Left ventricle myocardium superior (tissue), 1 donor: ENCODE measurements at regions not wholly inside any gene's neighbourhood (a gene's known extent, or its start where the extent isn't known, plus 50 kb on each side); places are given as distances from the start of the nearest gene placed in this dataset.
A peak's percentile ranks its signal among the peaks of the same experiment; 100 is the strongest.

Experiments used
- ATAC-seq: fragments of 200-7000 bp; cut with Tn5 transposase; one replicate; pipeline ENCODE4 v1.9.1; 2020; ENCODE audit warnings: mild to moderate bottlenecking, moderate library complexity
- DNase-seq: peaks from one replicate; pipeline ENCODE4 v3.0.0-alpha.2; 2020
- intact Hi-C: fragments of 100-400 bp; cut with micrococcal nuclease; formaldehyde crosslinking; loops from one replicate; pipeline ENCODE4 v1.11.0; 2022
- donor health status: DM: no; HTN: yes; CAD: no; lungs with severe emphysema.

- no peak for DNase-seq
- ATAC-seq: no peak
- intact Hi-C loops: no loop called here
Measured at GRCh38 chr1:8104278-8105236, 78.4 kb upstream of the ERRFI1 start.

- intact Hi-C loops: no loop called here
- DNase-seq (no peak), ATAC-seq (no peak)
Measured at GRCh38 chr1:8097908-8098307, 71.8 kb upstream of the ERRFI1 start.

DNA sequence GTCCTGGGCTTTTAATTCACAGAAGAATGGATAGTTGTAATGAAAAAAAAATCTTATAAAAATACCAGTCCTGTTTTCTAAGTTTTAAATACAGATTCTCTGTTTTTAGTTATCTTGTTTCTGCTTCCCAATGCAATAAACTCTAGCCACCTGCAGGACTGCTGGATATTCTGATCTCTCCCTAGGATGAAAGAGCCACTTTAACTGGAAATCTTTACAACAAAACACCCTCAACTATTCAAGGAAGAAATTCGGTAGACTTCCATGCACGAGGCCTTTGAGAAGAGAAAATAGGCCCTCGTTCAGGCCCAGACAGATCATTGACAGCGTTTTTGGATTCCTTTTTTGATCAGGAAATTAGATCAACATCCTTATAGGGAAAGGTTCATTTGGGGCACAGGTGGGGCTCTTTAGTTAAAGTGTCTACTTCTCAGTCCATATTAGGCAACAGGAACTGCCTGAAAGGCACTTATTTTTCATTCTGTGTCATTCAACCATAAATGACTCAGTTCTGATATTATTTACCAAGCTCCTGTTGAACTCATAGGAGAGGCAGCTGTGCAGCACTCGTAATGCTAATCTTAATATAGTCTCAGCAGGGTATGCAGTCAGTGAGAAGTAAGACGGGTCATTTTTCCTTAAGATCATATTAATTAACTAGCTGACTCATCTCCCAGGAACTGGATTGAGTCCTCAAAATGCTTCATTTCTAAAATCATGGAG is 71.1 kb upstream of the ERRFI1 start:
- no peak for DNase-seq
- no peak for ATAC-seq
- intact Hi-C loops: no loop called here

GRCh38 chr1:8096105-8097011 is 70.2 kb upstream of the ERRFI1 start:
- DNase-seq (no peak), ATAC-seq (peak; percentile 29)
- intact Hi-C loops: no loop called here

GRCh38 chr1:8095584-8095983 is 69.5 kb upstream of the ERRFI1 start:
- DNase-seq (no peak), ATAC-seq (no peak)
- intact Hi-C loops: no loop called here

GRCh38 chr1:8094481-8095241 is 68.6 kb upstream of the ERRFI1 start:
- ATAC-seq (peak; percentile 32), DNase-seq (no peak)
- intact Hi-C loops: no loop called here

GRCh38 chr1:8093221-8093980 is 67.3 kb upstream of the ERRFI1 start:
- no peak for ATAC-seq
- intact Hi-C loops: no loop called here

DNA sequence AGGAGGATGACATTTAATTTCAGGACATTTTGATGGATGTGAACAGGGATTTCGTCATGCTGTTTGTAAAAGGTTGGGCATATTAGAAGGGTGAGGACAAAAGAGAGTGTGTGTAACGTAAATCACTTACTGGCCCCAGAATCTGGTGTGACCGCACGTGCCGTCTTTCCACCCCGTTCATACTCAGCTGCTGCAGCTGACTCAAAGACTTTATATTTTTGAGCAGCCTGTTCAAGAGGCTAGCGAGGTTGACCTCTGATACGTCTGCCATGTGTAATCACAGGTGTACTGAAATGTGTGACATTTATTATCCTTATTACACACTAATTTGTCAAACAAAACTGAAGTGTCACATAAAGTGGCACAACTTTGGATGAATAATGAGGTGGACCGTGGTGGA is 66.5 kb upstream of the ERRFI1 start:
- intact Hi-C loops: no loop called here
- DNase-seq: no peak
- ATAC-seq: no peak

More at GRCh38 chr1:8093221-8093980, 67.3 kb upstream of the ERRFI1 start:
- no peak for DNase-seq

DNA sequence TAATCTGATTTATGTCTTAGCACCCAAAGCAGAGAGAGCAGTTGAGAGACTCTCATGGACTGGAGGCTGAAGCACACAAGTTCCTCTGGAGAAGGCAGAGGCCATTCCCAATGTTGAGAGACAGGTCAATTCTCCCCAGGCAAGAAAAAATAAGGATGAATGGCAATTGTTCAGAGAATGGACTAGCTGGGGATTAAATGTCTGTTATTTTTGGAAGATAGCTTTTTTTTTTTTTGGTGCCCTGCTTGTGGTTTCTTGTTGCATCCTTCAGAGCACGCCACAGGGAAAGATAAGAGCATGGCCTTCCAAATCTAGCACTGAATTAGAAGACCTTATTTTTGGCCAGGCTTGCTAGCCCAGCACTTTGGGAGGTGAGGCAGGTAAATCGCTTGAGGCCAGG is 65.6 kb upstream of the ERRFI1 start:
- intact Hi-C loops: no loop called here
- ATAC-seq: no peak

GRCh38 chr1:8090241-8090702 is 64.2 kb upstream of the ERRFI1 start:
- ATAC-seq: no peak
- no peak for DNase-seq
- intact Hi-C loops: no loop called here

More for the DNA sequence above, 65.6 kb upstream of the ERRFI1 start:
- DNase-seq: no peak

DNA sequence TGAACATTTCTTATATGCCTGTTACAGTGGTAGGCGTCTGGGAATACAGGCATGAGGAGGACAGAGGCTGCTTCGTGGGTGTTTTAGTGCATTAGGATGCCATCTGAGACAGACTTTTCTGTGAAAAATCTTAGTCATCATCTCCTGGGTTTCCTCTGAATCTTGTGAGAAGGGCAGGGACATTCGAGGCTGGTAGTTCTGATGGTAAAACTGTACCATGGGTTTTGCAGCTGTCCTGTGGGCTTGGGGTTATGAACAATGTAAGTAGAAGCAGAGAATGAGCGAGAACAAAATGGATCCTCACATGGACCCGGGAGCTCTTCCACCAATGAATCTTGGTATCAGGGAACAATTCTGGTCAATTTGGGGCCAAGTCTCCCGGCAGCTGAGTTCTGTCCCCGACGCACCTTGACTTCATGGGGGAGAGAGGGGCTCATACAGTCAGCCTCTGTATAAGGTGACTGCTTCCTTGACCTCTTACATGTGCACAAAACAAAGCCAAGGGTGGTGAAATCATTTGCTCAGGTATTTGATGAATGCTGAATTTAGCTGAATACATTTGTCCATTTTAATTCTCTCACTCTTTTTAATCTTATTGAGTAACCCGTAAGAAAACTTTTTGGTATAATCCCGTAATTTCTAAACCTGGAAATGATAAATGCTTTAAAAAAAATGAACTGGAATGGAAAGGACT is 63.6 kb upstream of the ERRFI1 start:
- ATAC-seq (no peak), DNase-seq (no peak)
- intact Hi-C loops: no loop called here

DNA sequence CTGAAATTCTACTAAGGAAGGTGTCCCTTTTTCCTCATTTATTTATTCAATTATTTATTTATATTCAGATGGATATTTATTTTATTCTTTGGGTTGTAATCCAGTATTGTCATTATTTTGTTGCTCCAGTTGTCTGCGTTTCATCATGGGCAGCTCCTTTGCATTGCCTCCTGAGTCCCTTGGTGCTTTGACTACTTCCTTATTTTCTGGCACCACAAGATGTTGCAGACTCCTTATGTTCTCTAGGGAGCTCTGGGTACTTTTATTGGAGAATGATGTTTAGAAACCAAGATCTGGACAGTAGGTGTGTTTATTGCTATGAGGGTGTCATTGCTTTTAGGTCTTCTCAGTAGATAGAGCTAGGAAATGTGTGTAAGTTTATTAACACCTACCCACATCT is 59.9 kb upstream of the ERRFI1 start:
- DNase-seq (no peak), ATAC-seq (no peak)
- intact Hi-C loops: no loop called here

DNA sequence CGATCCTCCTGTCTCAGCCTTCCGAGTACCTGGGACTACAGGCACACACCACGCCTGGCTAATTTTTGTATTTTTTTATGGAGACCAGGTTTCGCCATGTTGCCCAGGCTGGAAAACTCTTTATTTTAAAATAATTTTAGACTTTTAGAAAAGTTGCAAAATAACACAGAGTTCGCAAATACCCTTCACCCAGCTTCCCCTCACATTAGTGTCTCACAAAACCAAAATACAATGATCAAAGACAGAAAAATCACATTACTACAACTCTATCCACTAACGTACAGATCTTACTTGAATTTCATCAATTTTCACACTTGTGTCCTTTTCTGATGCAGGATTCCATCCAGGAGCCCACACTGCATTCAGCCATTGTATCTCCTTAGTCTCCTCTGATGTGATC is 58.8 kb upstream of the ERRFI1 start:
- ATAC-seq: no peak
- intact Hi-C loops: no loop called here
- no peak for DNase-seq

DNA sequence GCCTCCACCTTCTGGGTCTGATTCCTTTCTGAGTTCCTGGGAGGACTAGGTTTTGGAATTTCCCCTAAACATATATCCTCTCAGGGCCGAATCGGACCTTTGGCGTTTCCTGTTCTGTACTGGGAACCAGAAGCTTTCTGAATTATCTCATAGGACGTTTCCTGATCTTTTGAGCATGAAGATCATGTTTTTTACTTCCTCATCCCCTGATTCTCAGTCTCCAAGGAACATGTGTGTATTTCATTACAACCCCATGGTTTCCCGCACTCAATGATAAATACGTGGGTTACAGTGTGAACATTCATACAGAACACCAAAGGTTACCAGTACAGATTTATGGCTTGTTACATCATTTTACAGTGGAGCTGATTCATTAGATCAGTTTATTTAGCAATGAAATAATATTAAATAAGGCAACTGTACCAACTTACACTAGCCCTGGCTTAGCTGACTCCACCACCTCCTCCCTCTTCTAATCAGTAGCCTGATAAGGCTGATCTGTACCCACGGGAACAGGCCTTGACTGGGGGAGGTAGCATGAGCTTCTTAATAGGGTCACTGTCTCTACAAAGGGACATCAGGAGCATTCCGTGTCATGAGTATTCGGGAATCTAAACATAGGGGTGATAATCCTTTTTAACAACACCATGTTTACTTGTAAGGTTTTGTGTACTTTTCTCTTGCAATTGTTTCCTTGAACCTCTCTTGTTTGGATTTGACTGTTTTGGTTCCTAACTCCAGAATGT is 57.8 kb upstream of the ERRFI1 start:
- peak; percentile 56 for ATAC-seq
- intact Hi-C loops: no loop called here
- no peak for DNase-seq

DNA sequence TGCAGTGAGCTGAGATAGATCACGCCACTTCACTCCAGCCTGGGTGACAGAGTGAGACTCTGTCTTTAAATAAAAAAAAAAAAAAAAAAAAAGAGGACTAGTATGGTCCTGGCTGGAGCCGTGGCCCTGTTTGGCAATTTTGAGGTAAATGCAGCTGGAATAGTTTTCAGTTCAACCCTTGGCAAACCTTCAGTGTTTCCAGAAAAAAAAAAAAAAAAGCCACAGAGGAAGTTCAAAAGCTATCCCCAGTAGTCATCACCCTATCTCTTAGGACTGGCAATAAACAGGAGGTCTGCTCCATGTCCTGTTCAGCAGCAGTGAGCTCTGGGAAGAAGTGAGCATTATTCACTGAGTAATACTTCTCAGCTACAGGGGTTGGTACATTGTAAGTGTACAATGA is 56.8 kb upstream of the ERRFI1 start:
- intact Hi-C loops: no loop called here
- ATAC-seq: peak; percentile 92
- DNase-seq: peak; percentile 51

- intact Hi-C loops: no loop called here
- ATAC-seq: no peak
- DNase-seq: no peak
Measured at GRCh38 chr1:8078176-8078671, 52.1 kb upstream of the ERRFI1 start.

DNA sequence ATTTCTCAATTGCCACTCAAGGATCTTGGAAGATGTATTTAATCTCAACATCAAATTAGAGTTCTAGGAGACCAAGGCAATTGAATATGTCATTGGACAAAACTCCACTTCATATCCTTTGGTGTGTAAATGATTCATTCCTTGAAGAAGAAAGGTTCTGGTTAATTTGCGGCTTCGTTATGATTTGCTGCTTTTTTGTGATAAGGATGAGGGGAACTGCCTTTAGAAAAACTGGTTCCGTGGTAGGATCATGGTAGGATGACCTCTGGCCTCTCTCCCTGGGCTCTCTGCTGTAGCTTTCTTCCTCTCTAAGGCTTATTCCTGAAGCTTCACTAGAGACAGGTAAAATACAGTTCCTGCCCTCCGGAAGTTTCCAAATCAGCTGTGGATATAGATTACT is 51.5 kb upstream of the ERRFI1 start:
- intact Hi-C loops: no loop called here

More for the DNA sequence above, 51.5 kb upstream of the ERRFI1 start:
- ATAC-seq: no peak
- DNase-seq: no peak
